HL-60 (cell line): ENCODE measurements at regions not wholly inside any gene's neighbourhood (a gene's known extent, or its start where the extent isn't known, plus 50 kb on each side); places are given as distances from the start of the nearest gene placed in this dataset.

Experiments
- DNase-seq, 2 experiments: peaks; one replicate each; pipeline ENCODE4 v3.0.0-alpha.2; 2010 to 2020; ENCODE audit warnings: low read depth in 1 of 2, low spot score in 1 of 2
- H3K27ac ChIP-seq: fragments of 250-450 bp; sonication (Bioruptor Pico); replicated peaks from 2 replicates; pipeline ENCODE4 v1.5.1; 2020; ENCODE audit warnings: mild to moderate bottlenecking, moderate library complexity
- H3K27me3 ChIP-seq: fragments of 250-450 bp; sonication (Bioruptor Pico); 2 replicates; pipeline ENCODE4 v1.5.1; 2021; ENCODE audit warnings: mild to moderate bottlenecking, moderate library complexity; ENCODE audit not compliant: insufficient read depth, poor library complexity, severe bottlenecking
- H3K4me3 ChIP-seq: replicated peaks from 2 replicates; pipeline ENCODE4 v1.5.1; 2011; ENCODE audit warnings: mild to moderate bottlenecking, control low read depth, low read length; ENCODE audit not compliant: insufficient read depth
- GABPA ChIP-seq: IDR thresholded peaks from 2 replicates; pipeline ENCODE4 v1.6.1; 2012; ENCODE audit warnings: low read depth
- POLR2AphosphoS5 ChIP-seq: IDR thresholded peaks from 2 replicates; pipeline ENCODE4 v1.6.1; 2012; ENCODE audit warnings: low read depth
- REST ChIP-seq: IDR thresholded peaks from 2 replicates; pipeline ENCODE4 v1.6.1; 2012; ENCODE audit warnings: low read depth; ENCODE audit not compliant: insufficient replicate concordance
- SPI1 ChIP-seq: IDR thresholded peaks from 2 replicates; pipeline ENCODE4 v1.6.1; 2012; ENCODE audit warnings: low read depth, mild to moderate bottlenecking, borderline replicate concordance
- TF ChIP-seq, protein P1 (sequence below): IDR thresholded peaks from one replicate; pipeline ENCODE4 v1.5.1; 2011; ENCODE audit warnings: low read length, control low read depth, inconsistent platforms; ENCODE audit not compliant: insufficient read depth

DNA sequence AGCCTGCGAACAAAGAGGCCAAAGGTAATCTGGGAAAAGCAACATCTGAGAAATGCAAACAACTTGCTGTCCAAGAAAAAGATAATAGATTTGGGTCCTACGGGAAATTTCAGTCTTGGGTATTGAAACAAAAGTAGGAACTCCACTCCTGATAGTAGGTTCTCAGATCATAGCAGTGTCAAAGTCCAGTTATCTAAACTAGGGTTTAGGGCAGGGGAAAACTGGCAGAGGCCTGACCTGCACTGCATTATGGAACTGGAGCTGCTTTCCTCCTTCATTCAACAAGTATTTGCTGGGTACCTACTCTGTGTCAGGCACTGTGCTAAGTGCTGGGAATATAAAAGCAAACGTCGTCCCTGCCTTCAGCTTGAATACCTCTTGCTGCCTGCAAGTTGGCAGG is 60.7 kb upstream of the NGF start:
- H3K27ac ChIP-seq: no peak overlapping the region
- TF ChIP-seq REST (no peak), SPI1 (no peak), GABPA (no peak), POLR2AphosphoS5 (no peak)
- TF ChIP-seq, protein P1, sequence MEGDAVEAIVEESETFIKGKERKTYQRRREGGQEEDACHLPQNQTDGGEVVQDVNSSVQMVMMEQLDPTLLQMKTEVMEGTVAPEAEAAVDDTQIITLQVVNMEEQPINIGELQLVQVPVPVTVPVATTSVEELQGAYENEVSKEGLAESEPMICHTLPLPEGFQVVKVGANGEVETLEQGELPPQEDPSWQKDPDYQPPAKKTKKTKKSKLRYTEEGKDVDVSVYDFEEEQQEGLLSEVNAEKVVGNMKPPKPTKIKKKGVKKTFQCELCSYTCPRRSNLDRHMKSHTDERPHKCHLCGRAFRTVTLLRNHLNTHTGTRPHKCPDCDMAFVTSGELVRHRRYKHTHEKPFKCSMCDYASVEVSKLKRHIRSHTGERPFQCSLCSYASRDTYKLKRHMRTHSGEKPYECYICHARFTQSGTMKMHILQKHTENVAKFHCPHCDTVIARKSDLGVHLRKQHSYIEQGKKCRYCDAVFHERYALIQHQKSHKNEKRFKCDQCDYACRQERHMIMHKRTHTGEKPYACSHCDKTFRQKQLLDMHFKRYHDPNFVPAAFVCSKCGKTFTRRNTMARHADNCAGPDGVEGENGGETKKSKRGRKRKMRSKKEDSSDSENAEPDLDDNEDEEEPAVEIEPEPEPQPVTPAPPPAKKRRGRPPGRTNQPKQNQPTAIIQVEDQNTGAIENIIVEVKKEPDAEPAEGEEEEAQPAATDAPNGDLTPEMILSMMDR: no peak
- DNase-seq: no peak
- peaks cover 2% of the 10 kb centered on the region for H3K27me3 ChIP-seq
- H3K4me3 ChIP-seq: no peak overlapping the region
